ENCODE measurements at regions not wholly inside any gene's neighbourhood (a gene's known extent, or its start where the extent isn't known, plus 50 kb on each side); places are given as distances from the start of the nearest gene placed in this dataset.

DNA sequence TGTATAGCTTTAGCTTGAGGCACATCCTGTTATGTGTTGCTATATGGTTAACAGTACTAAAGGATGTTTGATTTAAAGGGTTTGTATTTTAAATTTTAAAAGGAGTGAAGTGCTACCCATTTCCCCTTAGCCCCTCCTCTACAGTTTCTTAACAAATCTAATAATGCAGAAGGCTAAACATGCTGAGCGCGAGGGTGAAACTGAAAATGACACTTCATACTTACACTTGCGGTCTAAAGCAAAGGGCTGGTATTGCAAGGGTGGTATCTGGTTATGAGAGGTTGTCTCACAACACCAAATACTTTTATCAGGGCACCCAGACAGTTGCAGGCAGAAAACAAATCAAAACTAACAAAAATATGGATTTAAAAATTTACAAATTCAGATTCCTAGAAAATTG, 172.3 kb downstream of the SIPA1L2 start:
- TF ChIP-seq EP300 (IDR thresholded peaks at IDR 0.05; ENCODE audit: borderline replicate concordance in 1 of 2, low read depth in 1 of 2, low read length in 1 of 2) = no peak
- TF ChIP-seq, protein P1, sequence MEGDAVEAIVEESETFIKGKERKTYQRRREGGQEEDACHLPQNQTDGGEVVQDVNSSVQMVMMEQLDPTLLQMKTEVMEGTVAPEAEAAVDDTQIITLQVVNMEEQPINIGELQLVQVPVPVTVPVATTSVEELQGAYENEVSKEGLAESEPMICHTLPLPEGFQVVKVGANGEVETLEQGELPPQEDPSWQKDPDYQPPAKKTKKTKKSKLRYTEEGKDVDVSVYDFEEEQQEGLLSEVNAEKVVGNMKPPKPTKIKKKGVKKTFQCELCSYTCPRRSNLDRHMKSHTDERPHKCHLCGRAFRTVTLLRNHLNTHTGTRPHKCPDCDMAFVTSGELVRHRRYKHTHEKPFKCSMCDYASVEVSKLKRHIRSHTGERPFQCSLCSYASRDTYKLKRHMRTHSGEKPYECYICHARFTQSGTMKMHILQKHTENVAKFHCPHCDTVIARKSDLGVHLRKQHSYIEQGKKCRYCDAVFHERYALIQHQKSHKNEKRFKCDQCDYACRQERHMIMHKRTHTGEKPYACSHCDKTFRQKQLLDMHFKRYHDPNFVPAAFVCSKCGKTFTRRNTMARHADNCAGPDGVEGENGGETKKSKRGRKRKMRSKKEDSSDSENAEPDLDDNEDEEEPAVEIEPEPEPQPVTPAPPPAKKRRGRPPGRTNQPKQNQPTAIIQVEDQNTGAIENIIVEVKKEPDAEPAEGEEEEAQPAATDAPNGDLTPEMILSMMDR (IDR thresholded peaks at IDR 0.05) = no peak
- no peak for TF ChIP-seq EZH2phosphoT487 (IDR thresholded peaks at IDR 0.05; ENCODE audit: borderline replicate concordance, low read depth)
- no peak for TF ChIP-seq SIN3A (IDR thresholded peaks at IDR 0.05; ENCODE audit: borderline replicate concordance, low read depth, low read length)
- TF ChIP-seq, protein P2, sequence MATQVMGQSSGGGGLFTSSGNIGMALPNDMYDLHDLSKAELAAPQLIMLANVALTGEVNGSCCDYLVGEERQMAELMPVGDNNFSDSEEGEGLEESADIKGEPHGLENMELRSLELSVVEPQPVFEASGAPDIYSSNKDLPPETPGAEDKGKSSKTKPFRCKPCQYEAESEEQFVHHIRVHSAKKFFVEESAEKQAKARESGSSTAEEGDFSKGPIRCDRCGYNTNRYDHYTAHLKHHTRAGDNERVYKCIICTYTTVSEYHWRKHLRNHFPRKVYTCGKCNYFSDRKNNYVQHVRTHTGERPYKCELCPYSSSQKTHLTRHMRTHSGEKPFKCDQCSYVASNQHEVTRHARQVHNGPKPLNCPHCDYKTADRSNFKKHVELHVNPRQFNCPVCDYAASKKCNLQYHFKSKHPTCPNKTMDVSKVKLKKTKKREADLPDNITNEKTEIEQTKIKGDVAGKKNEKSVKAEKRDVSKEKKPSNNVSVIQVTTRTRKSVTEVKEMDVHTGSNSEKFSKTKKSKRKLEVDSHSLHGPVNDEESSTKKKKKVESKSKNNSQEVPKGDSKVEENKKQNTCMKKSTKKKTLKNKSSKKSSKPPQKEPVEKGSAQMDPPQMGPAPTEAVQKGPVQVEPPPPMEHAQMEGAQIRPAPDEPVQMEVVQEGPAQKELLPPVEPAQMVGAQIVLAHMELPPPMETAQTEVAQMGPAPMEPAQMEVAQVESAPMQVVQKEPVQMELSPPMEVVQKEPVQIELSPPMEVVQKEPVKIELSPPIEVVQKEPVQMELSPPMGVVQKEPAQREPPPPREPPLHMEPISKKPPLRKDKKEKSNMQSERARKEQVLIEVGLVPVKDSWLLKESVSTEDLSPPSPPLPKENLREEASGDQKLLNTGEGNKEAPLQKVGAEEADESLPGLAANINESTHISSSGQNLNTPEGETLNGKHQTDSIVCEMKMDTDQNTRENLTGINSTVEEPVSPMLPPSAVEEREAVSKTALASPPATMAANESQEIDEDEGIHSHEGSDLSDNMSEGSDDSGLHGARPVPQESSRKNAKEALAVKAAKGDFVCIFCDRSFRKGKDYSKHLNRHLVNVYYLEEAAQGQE (IDR thresholded peaks at IDR 0.05; ENCODE audit: low read depth, low read length) = no peak
- TF ChIP-seq, protein P3, sequence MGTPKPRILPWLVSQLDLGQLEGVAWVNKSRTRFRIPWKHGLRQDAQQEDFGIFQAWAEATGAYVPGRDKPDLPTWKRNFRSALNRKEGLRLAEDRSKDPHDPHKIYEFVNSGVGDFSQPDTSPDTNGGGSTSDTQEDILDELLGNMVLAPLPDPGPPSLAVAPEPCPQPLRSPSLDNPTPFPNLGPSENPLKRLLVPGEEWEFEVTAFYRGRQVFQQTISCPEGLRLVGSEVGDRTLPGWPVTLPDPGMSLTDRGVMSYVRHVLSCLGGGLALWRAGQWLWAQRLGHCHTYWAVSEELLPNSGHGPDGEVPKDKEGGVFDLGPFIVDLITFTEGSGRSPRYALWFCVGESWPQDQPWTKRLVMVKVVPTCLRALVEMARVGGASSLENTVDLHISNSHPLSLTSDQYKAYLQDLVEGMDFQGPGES (IDR thresholded peaks at IDR 0.05; ENCODE audit: low read depth, low read length) = no peak
- TF ChIP-seq, protein P4, sequence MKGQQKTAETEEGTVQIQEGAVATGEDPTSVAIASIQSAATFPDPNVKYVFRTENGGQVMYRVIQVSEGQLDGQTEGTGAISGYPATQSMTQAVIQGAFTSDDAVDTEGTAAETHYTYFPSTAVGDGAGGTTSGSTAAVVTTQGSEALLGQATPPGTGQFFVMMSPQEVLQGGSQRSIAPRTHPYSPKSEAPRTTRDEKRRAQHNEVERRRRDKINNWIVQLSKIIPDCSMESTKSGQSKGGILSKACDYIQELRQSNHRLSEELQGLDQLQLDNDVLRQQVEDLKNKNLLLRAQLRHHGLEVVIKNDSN (IDR thresholded peaks at IDR 0.05; ENCODE audit: borderline replicate concordance, low read depth) = no peak
- no peak for TF ChIP-seq GATA2 (CRISPR knock-in tag; IDR thresholded peaks at IDR 0.05)

Measured in SK-N-SH (cell line).